Natural killer cell treated with Interleukin-12 subunit alpha and Interleukin-12 subunit beta and Interleukin-15 and Interleukin-18, amount 100 ng/mL, for 72 hours (primary cell): ENCODE measurements at regions not wholly inside any gene's neighbourhood (a gene's known extent, or its start where the extent isn't known, plus 50 kb on each side); places are given as distances from the start of the nearest gene placed in this dataset.

ENCODE experiments used
- ATAC-seq, 2 donors: fragments of 150-1000 bp; cut with Tn5 transposase in 1 of 2; sonication (Bioruptor Pico), chemical (Tn5 transposase) in 1 of 2; 2 replicates each; pipeline ENCODE4 v1.10.0; 2021
- DNase-seq: peaks from one replicate; pipeline ENCODE4 v3.0.0; 2022; ENCODE audit warnings: low spot score
- H3K27ac Mint-ChIP-seq, 2 donors: 1 replicate in 1 of 2; 2 replicates in 1 of 2; pipeline ENCODE4 v1.8.0; 2022; ENCODE audit warnings: mixed read lengths in 2 of 2, mild to moderate bottlenecking in 1 of 2, moderate library complexity in 1 of 2
- H3K27me3 Mint-ChIP-seq, 2 donors: 1 replicate in 1 of 2; 2 replicates in 1 of 2; pipeline ENCODE4 v1.8.0; 2022; ENCODE audit warnings: mixed read lengths in 2 of 2
- H3K36me3 Mint-ChIP-seq: one replicate; pipeline ENCODE4 v1.8.0; 2022; ENCODE audit warnings: mixed read lengths
- H3K4me1 Mint-ChIP-seq, 2 donors: 1 replicate in 1 of 2; 2 replicates in 1 of 2; pipeline ENCODE4 v1.8.0; 2022; ENCODE audit warnings: low read depth in 2 of 2, mixed read lengths in 2 of 2, mild to moderate bottlenecking in 1 of 2
- H3K4me3 Mint-ChIP-seq: one replicate; pipeline ENCODE4 v1.8.0; 2022; ENCODE audit warnings: mixed read lengths
- H3K9me3 Mint-ChIP-seq: 2 replicates; pipeline ENCODE4 v1.8.0; 2022; ENCODE audit warnings: mixed read lengths

GRCh38 chr5:154132718-154133307 is 57.7 kb upstream of the GALNT10 start:
- Mint-ChIP-seq H3K27me3 (peaks cover 12 to 18% of the 10 kb centered on the region in 2 donors), H3K4me3 (no peak overlapping the region), H3K27ac (no peak overlapping the region), H3K36me3 (no peaks in the 10 kb centered on the region), H3K4me1 (no peaks in the 10 kb centered on the region), H3K9me3 (no peaks in the 10 kb centered on the region)
- DNase-seq (no peak), ATAC-seq (no peak)

DNA sequence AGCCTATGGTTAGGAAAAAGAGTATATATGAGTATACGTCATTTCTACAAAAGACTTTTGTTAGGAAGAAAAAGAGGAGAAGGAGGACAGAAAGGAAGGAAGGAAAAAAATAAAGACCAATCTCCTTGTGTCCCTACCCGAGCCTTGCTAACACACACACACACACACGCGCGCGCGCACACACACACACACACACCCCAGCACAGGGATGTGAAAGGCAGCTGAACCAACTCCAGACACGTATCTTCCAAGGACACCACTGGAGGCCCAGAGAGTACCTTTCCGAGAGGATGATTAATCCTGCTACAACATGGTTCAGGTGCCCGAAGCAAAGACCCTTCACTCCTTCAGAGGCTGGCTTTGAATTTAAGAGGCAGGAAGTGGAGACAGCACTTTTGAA is 56.9 kb upstream of the GALNT10 start:
- Mint-ChIP-seq H3K4me1 (no peaks in the 10 kb centered on the region), H3K27ac (peak overlapping the region in 1 of 2 donors; percentile 61), H3K4me3 (no peak overlapping the region), H3K9me3 (no peaks in the 10 kb centered on the region), H3K36me3 (no peaks in the 10 kb centered on the region), H3K27me3 (peaks cover 12 to 16% of the 10 kb centered on the region in 2 donors)
- ATAC-seq (no peak), DNase-seq (no peak)

- H3K27me3 Mint-ChIP-seq, result peaks cover 12 to 15% of the 10 kb centered on the region in 2 donors
- H3K27ac Mint-ChIP-seq, result no peak overlapping the region
- H3K36me3 Mint-ChIP-seq, result no peaks in the 10 kb centered on the region
- H3K9me3 Mint-ChIP-seq, result no peaks in the 10 kb centered on the region
- no peaks in the 10 kb centered on the region for H3K4me1 Mint-ChIP-seq
- H3K4me3 Mint-ChIP-seq, result no peak overlapping the region
- ATAC-seq (no peak), DNase-seq (no peak)
These were observed 56.0 kb upstream of the GALNT10 start for GRCh38 chr5:154134499-154134898.

GRCh38 chr5:154135125-154135817 is 55.3 kb upstream of the GALNT10 start:
- ATAC-seq (no peak), DNase-seq (no peak)
- H3K4me1 Mint-ChIP-seq, result no peaks in the 10 kb centered on the region
- no peak overlapping the region for H3K4me3 Mint-ChIP-seq
- H3K27me3 Mint-ChIP-seq, result peaks cover 11 to 12% of the 10 kb centered on the region in 2 donors
- H3K9me3 Mint-ChIP-seq, result no peaks in the 10 kb centered on the region
- H3K36me3 Mint-ChIP-seq, result no peaks in the 10 kb centered on the region
- H3K27ac Mint-ChIP-seq, result no peak overlapping the region

DNA sequence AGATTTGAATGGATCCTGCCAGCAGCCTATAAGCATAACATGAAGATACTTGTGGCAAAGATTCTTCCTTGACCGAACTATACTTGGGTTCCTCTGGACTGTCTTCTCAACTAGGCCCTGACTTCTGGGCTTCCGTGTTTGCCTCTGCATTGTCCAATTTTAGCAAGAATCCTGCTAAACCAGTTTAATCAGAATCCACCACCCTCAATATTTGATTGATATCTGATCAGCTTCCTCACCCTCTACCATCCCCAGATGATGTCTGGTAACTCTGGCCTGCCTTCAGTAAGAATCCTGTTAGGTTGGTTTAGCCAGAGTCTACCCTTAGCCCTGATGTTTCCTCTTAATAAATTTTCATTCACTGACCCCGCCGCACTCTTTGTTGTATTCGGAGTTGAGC is 54.4 kb upstream of the GALNT10 start:
- H3K36me3 Mint-ChIP-seq, result no peaks in the 10 kb centered on the region
- ATAC-seq (no peak), DNase-seq (no peak)
- no peaks in the 10 kb centered on the region for H3K9me3 Mint-ChIP-seq
- peaks cover 9 to 12% of the 10 kb centered on the region in 2 donors for H3K27me3 Mint-ChIP-seq
- H3K4me1 Mint-ChIP-seq, result no peaks in the 10 kb centered on the region
- H3K4me3 Mint-ChIP-seq, result no peak overlapping the region
- no peak overlapping the region for H3K27ac Mint-ChIP-seq

DNA sequence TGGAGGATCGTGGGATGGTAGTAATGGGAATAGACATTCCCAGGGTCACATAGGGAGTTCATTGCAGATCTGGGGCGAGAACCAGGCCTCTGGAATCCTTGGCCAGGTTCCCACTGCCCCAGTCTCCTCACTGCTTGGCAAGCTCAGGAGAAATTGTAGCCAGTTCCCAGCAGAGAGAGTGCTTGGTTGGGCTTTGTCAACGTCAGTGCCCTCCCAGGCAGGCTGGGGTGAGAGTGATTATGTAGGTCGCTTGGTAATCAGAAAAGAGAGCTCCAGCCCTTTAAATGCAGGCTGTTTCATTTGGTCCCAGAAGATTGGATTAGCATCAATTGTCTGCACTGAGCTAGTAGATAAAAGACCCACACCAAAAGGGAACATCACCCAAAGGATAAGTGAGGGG is 51.8 kb upstream of the GALNT10 start:
- Mint-ChIP-seq H3K36me3 (no peaks in the 10 kb centered on the region), H3K4me3 (no peak overlapping the region), H3K9me3 (no peaks in the 10 kb centered on the region), H3K27ac (no peak overlapping the region), H3K4me1 (no peaks in the 10 kb centered on the region), H3K27me3 (peaks cover 0 to 2% of the 10 kb centered on the region in 2 donors)
- DNase-seq (no peak), ATAC-seq (no peak)

DNA sequence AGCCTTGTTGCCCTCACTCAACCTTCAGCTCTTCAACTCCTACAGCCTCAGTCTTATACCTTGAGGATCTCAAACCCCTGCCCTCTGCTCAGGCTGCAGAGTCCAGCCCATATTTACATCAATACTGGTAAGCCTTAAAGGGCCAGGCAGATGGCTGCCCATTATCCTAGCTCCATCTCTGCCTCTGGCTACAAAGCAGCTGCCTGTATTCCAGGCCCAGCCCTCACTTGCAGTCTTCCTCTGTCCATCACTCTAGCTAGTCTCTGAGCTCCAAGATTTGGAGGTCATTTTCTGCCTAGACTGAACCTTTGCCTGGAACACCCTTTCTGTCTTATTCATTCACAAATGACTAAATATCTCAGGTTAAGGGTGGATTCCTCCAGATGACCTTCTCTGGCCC is 50.2 kb upstream of the GALNT10 start:
- no peak for DNase-seq
- Mint-ChIP-seq H3K9me3 (no peaks in the 10 kb centered on the region), H3K36me3 (no peaks in the 10 kb centered on the region), H3K4me3 (no peak overlapping the region), H3K27ac (no peak overlapping the region), H3K4me1 (no peaks in the 10 kb centered on the region), H3K27me3 (peaks cover 0 to 4% of the 10 kb centered on the region in 2 donors)
- ATAC-seq, result no peak
